Loucy (cell line): ENCODE measurements at regions not wholly inside any gene's neighbourhood (a gene's known extent, or its start where the extent isn't known, plus 50 kb on each side); places are given as distances from the start of the nearest gene placed in this dataset.

Experiments used
- EZH2phosphoT487 ChIP-seq: fragments of 200-600 bp; IDR thresholded peaks from 2 replicates; pipeline ENCODE4 v1.6.1; 2018; ENCODE audit warnings: antibody characterized with exemption, mild to moderate bottlenecking, moderate library complexity, borderline replicate concordance
- TF ChIP-seq, protein P1 (sequence below): fragments of 200-600 bp; sonication (generic); conservative IDR thresholded peaks from 2 replicates; pipeline ENCODE4 v1.5.1; 2014; ENCODE audit warnings: mild to moderate bottlenecking, antibody characterized with exemption, low read length

DNA sequence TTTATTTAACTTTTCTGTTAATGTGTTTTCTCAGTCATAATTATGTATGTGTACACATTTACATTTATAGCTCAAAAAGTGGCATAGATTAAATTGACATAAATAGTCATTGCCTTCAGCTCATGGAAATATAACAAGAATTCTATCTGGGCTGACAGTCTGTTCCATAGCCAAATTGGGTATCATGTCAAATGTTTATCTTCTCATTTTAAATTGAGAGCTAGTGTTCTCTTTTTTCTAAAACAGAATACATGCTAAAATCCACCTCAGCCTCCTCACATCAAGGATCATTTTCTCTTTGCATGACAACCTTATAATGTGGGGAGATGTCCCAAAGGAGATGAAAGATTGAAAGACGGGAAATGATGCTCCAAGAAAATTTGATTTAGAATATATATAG lies 144.1 kb upstream of the BCHE start:
- TF ChIP-seq, protein P1, sequence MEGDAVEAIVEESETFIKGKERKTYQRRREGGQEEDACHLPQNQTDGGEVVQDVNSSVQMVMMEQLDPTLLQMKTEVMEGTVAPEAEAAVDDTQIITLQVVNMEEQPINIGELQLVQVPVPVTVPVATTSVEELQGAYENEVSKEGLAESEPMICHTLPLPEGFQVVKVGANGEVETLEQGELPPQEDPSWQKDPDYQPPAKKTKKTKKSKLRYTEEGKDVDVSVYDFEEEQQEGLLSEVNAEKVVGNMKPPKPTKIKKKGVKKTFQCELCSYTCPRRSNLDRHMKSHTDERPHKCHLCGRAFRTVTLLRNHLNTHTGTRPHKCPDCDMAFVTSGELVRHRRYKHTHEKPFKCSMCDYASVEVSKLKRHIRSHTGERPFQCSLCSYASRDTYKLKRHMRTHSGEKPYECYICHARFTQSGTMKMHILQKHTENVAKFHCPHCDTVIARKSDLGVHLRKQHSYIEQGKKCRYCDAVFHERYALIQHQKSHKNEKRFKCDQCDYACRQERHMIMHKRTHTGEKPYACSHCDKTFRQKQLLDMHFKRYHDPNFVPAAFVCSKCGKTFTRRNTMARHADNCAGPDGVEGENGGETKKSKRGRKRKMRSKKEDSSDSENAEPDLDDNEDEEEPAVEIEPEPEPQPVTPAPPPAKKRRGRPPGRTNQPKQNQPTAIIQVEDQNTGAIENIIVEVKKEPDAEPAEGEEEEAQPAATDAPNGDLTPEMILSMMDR = no peak
- no peak for TF ChIP-seq EZH2phosphoT487
